ENCODE measurements at regions not wholly inside any gene's neighbourhood (a gene's known extent, or its start where the extent isn't known, plus 50 kb on each side); places are given as distances from the start of the nearest gene placed in this dataset.

DNA sequence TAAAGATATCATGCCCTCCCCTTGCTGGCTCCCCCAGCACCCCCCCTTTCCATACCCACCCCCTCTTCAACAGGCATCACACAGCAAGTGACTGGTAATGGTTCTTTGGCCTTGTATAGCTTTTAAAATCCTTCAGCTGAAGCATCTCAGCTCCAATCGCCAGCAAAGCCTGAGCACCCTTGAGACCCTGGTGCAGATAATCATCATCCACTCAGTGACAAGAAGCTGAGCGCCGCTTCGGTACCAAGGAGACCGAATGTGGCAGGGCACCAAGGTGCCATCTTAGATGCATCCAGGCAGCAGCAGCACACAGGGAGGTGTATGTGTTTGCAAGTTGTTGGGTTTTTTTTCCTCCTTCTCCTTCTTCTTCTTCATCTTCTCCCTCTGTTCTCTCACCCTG, 232.7 kb downstream of the BCL11A start:
- DNase-seq (ENCODE audit: low spot score): peak; percentile 30

DNA sequence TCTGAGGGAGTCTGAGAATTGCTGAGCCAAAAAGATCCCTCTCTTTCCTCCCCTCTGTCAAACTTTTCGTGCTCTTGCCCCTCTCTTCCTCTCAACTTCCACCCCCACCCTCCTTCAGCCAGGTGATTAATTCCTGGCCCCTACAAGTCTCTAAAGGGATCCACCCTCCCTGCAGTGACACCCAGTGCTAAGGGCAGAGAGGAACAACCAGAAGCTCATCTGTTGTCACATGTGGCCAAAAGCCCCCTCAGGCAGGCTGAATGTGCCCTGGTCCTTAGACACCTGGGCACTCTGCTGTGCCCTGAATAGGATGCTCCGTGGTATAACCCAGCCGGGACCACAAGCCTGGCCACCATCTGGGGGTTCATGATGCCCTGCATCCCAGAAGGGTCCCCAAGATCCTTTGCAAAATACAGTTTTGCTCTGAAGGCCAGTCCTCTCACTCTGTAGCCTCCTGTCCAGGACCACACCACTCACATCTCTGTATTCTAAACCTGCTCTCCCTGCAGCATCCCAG, 234.4 kb downstream of the BCL11A start:
- DNase-seq (ENCODE audit: low spot score): no peak

DNA sequence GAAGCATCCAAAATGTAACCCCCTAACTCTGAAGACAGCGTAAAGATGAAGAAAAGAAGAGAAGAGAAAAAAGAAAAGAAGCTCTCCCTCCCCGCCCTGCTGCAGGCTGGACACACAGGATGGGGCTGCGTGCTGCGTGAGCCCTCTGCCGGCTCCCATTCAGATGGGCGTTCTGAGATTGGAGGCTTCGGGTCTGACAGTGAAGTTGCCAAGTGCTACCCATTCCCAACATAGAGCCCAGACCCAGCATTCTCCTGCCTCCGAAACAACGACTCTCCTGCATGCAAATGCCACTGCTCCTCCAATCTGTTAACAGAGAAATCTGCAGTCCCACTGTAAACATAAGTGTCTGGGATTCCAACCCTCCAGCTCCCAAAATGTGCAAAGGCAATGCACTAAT, 234.9 kb downstream of the BCL11A start:
- DNase-seq (ENCODE audit: low spot score): peak; percentile 66

DNA sequence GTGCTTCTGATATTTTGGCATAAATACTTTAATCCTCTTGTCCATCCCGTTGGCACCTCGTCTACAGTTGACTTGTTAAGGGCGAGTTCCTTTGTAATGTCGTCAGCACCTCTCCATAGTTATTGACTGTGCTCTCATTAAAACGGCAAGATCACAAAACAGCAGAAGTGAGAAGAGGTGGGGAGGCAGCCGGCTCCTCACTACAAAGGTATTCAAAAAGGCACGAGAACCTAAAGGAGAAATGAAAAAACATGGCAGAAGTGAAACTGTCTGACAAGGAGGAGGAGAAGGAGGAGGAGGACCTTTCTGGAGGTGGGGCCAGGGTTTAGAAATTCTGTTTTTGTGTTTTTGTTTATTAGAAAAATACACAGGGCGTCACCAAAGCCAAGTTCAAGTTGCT, 235.6 kb downstream of the BCL11A start:
- no peak for DNase-seq (ENCODE audit: low spot score)

DNA sequence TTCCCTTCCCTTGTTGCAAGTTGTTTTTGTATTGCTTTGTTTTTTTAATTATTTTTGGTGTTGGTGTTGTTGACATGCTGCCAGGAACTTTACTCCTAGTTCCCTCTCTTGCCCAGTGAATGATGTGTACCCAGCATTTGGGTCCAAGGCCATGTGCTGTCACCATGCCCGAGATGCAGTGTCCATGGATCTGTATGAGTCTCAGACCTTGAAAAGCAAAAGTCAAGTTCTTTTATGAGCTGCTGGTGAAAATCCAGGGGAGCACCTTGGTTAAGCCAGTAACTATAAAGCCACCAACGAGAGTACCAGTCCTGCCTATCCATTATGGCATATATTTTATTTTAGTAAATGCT, 236.4 kb downstream of the BCL11A start:
- no peak for DNase-seq (ENCODE audit: low spot score)

DNA sequence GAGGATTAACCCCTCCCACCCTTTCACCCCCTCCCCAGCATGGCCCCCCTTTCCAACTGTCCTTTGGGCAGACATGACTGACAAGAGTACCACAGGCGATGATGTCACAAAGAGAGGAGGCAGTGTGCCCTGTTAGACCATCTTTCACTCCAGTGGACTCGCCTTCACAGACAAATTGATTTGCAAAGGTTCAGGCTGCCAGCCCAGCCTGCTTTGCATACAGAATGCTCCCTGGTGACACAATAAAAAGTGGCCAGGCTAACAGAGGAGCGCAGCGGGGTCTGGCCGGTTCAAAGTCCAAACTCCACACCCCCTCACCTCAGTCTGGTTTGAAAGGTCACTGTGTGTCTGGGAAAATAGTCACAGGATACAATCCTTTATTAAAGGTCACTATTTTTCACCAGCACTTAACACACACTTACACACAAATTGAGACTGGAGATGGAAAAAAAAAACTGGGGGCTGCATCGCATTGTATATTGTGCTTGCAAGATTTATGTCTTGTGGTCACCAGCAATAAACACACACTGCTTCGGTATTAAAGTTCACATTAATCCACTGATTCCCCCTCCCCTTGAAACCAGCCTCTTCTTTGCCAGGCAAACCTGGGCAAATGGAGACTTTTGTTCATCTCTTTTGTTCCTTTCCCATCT, 236.9 kb downstream of the BCL11A start:
- peak; percentile 20 for DNase-seq (ENCODE audit: low spot score)

DNA sequence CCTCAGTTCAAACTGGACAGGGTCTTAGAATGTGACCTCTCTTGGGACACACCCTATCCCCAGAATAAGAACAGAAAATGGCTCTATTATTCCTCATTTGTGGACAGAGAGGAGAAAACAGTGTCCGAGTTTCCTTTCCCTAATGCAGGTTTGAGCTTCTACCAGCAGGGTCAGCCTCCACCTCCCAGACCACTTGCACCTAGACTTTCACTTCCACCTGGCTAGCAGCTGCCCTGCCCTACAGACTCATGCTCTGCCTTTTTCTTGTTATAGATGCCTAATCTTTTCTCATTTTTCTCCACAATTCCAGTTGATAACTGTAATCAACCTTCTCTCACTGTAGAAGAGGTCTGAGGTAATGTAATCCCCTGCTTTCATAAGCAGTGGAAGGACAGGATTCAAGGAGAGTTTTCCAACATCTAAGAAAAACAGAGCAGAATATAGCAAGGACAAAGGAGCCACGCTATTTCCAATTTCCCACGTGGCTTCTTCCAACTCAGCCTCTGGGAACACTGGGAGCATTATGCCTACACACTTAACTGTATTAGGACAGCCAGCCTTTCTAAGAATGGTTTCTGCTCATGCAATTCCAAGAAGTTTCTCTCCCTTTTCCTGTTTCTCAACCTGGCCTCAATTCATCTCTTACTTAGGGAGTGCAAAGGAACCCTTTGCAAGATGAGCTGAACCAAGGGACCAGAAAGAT, 239.8 kb downstream of the BCL11A start:
- no peak for DNase-seq (ENCODE audit: low spot score)

DNA sequence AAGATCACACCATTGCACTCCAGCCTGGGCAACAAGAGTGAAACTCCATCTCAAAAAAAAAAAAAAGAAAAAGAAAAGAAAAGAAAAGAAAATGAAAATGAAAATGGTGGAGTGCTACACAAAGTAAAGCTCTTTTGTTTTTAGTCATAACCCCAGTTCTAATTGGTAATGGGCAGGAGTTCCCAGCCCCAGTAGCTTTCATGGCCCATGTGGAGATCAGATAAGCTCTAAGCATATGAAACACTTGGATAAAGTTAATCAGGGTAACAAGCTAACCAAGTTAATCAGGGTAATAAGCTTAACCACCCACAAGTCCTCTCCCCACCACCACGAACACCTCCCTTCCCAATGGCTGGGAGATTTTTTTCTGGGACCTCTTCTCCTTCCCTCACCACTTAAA, 240.8 kb downstream of the BCL11A start:
- DNase-seq (ENCODE audit: low spot score): no peak

DNA sequence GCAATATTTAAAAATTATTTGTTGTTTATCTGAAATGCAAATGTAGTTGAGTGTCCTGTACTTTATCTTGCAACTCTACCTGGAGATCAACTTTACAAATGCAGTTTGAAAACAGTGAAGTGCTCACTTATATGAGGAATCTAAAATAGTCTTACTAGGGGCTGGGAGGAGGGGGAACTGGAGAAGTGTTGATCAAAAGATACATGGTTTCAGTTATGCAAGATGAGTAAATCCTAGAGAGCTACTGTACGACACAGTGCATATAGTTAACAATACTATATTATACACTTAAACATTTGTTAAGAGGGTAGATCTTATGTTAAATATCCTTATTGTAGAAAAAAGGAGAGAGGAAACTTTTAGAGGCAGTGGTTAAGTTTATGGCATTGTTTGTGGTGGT, 241.9 kb downstream of the BCL11A start:
- no peak for DNase-seq (ENCODE audit: low spot score)

DNA sequence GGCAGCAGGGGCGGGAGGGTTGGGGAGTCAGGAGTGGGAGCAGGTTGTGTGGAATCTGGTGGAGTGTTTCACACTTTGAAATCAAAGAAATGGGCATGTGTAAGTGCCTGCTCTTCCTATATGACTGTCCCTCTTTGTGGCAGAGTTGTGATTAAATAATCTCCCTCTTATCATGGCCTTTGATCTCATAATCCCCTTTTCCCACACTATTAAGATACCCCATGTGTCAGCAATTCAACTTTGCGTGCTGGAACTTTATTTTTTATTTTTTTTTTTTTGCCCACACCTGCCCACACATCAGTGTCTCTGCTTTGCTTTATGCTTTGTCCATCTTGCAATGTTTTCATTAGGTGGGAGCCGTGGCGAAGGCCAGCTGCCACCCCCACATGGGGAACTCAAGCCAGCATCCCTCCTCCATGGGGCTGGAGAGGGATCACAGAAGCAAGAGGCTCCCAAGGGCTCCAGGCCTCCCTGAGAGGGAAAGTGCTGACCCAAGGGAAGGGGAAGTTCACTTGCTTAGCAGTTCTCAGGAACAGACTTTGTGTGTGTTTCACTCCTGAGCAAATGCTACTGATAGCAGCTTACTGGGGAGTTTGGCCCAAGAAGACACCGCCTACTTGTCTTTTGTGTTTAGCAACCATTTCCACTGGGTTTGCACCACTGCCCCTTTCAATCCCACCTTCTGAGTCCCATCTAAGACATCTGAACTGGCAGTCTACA, 243.4 kb downstream of the BCL11A start:
- no peak for DNase-seq (ENCODE audit: low spot score)

DNA sequence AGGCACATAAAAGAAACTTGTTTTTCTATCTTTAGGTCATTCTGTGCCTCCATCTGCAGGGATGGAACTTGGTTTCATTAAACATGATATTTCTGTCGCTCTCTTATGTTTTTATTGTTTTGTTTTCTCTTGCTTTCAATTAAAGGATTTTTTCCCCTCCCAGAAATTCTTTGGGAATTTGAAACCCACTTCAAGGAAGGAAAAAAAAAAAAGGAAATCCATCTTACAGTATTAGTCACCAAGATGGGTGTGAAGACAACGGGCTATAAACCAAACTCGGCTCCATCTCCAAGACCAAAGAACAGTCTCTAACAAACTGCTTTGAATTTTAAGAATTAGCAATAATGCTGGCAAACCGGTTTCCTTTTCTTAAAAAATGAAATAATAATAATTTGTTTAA, 244.1 kb downstream of the BCL11A start:
- DNase-seq (ENCODE audit: low spot score): no peak

DNA sequence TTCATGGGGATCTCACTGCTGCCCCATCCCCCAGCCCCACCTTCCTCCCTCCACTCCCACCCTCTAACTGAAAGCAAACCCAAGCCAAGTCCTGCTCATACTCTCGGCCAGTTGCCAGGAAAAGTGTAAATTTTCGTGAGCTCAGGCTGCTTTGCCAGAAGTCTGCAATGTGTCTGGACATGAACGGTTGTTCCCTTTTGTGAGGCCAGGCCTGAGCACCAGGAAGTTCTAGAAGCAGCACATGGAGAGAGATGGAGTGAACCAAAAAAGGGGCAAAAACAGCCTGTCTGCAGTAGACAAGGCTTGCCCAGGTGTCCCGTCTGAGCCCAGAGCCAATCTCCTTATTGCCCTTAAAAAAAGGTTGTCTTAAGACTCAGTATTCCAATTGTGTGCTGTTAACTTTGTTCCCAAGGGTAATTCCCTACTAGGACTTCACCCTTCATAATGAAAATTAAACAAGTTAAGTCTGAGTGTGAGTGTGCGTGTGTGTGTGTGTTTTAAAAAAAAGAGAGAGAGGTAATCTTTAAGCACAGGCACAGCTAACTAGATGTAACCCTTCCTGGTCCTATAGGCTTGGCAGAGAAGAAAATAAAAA, 247.1 kb downstream of the BCL11A start:
- DNase-seq (ENCODE audit: low spot score): no peak

DNA sequence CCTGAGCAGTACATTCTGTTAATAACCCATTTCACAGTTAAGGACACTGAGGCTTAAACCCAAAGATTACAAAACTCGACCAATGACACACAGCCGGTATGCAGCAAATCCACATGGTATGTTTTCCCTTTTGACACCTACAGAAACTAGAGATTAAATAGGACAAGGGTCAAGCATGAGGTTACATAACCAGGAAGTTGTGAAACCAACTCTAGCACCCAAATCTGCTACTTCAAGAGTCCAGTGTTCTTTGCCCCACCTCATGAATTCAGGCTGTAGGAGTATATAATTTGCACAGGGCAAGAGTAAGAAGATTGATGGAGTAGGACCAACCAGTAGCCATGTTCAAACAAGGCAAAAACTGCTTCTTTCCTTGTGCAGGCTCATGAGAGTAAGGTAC, 249.8 kb downstream of the BCL11A start:
- no peak for DNase-seq (ENCODE audit: low spot score)

DNA sequence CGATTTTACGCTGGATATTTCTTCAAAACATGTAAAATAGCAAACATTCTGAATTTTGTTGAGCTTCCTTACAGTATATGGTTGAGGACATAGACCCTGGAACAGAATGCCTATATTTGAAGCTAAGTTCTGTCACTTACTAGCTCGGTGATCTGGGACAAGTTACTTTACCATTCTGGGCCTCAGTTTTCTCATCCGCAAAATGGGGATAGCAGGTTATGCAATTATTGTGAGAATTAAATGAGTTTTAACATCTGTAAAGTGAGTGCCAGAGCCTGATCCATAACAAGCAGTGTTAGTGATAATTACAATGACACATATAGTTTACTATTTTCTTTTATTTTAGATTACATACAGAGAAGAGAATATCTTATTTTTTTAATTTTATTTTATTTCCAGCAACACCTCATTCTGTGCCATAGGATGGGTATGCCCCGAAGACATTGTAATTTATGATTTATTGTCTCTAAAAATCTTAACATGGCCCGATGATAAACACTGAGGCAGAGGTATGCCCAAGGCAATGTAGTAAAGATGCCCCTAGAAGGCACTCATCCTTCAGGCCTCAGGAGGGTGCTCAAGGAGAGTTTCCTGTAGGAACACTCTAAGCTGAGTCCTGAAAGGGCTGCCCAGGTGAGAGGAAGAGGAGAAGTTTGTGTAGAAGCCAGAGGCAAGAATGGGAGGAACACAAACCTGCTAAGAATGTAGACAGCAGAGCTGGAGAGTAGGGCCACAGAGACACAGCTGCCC, 250.9 kb downstream of the BCL11A start:
- DNase-seq (ENCODE audit: low spot score): no peak

DNA sequence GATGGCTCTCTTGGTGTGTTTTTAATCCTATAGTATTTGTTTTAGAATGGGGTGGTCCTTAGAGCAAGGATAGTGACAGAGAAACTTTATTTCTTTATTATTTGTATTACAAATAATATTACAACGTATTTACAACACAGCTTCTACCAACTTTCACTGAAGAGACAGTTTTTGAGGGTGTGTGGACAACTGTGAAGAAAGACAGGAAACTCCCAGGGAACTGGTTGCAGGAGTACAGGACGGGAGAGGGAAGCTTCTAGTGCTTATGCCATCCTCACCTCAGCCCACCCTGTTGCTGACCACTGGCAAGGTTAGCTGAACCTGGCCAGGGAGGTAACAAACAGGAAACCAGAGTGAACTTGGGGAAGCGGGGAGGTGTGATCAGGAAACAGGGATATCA, 251.7 kb downstream of the BCL11A start:
- no peak for DNase-seq (ENCODE audit: low spot score)

DNA sequence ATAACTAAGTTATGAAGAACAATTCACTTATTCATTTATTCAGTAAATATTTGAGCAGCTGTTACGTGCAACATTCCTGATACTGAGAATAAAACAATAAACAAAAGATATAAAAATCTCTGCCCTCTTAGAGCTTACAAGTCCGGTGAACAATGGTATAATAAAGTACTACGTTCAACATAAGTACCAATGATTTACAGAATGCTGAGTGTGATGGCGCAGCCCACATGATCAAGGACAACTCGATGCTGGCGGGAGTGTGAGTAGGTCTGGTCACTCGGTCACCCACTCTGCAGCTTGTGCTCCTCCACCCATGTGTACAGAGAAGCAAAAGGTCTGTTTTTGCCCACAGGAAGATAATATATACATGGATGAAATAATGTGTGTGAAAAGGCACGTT, 254.3 kb downstream of the BCL11A start:
- no peak for DNase-seq (ENCODE audit: low spot score)

DNA sequence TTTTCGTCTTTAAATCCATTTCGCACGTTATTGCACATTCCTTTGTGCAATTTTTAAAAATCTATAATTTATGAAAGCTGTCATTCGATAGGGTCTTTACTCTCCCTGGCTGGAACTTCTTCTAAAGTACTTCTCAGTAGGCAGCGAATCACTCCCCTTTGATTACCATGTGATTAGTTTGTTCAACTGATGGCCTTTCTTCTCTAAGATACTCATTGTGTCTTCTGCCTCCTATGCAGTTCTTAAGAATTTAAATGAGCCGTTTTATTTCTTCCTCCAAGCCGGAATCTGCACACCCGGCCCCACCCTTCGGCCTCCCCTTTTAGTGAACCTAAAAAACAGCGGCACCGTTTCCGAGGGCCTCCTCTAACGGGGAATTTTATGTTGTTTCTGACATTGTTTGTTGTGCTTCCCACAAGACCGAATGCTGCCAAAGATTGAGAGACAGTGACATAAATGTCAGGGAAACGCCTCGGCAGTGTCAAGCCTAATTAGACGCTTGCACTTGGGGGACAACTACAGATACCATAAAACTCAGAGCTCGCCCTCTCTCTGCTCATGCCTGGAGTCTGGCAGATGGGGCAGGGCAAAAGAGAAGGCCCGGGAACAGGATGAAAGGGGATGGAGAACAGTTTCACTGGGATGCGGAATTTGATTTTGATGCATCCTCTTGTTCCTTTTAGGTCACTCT, 255.3 kb downstream of the BCL11A start:
- no peak for DNase-seq (ENCODE audit: low spot score)

DNA sequence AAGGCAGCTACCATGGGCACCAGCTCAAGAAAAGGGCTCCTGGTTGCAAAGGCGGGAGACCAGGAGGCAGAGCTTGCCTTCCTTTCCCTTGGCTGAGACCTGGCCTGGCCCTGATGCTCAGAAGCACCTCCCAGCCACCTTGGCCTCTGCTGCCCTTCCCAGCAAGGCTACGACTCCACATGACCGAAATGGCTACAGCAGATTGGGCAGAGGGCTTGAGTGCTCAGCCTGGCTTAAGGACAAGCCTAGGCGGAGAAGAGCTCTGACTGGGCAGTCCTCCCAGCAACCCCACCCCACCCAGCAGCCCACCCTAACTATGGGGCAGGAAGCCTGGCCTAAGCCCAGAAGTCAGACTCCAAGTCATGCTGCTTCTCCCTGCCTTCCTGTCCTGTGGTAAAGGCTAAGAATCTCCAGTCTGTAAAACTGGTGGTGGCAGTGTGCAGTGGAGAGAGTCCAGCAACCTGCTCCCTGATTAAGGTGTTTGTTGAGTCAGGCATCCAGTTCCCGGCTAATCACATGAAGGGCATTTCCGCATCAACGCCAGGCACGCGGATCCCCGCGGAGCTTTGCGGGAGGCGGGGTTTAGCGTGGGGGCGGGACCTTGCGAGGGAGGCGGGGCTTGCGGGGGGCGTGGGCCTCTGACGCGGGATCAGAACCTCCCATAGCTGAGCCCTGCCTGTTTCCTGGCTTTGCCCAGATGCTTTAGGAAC, 256.0 kb downstream of the BCL11A start:
- DNase-seq (ENCODE audit: low spot score): no peak

DNA sequence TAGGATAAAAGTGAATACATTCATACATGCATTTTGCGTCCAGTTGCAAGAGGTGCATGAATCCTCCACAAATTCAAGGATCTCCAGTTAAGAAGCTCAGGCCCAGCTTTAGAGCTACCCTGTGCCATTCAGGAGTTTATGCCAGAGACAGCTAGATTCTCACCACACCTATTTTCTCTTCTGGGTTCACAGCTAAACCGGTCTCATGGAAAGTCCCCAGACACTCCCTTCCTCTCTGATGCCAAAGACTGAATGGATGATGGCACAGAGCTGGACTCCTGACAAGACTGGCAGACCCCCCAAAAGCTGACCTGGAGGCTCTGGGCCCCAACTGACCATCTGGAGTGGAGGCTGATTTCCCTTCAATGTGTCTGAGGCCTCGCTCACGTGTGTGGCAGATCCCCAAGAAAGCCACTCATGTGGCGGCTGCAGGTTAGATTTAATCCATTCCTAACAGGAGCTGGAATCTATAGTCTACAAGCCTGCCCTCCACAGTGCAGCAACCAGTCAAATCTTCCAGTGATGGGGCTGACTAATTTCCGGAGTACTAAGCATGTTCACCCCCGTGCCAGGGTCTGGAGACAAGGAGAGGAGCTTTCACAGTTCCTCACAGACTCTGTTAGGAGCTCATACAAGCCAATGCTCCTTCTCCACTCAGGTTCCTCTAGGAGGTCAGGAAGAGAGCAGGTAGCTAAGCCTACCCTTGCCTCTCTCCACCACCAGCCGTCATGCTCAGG, 257.1 kb downstream of the BCL11A start:
- DNase-seq (ENCODE audit: low spot score): no peak

DNA sequence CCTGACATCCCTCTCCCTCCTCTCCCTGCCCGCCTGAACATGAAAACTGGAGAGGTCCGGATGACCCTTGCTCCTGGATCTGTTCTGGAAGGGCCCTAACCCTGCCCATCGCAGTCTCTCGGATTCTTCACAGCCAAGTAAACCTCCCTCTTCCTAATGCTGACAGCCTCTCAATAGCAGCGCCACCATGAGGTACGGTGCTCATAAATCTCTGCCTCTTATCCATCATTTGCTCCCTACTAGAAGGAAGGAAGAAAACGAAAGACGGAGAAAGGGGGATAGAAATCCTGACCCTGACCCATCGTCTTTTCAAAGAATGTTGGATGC, 257.9 kb downstream of the BCL11A start:
- DNase-seq (ENCODE audit: low spot score): peak; percentile 73
